HL-60/S4 treated with phorbol 12-myristate 13-acetate at 8.2 ng/mL for 4 days and 3 days (cell line): ENCODE measurements at regions not wholly inside any gene's neighbourhood (a gene's known extent, or its start where the extent isn't known, plus 50 kb on each side); places are given as distances from the start of the nearest gene placed in this dataset.
"Not testable (repeated sequence)": the region's sequence is repeated elsewhere in the genome, so short reads cannot be mapped to it uniquely, and the experiment has no call there.

Source experiments
- in situ Hi-C: fragments of 300-500 bp; cut with MboI; formaldehyde crosslinking; loops from 2 replicates; pipeline ENCODE4 v1.15.0; 2022; ENCODE audit warnings: low sequenced_read_pairs

DNA sequence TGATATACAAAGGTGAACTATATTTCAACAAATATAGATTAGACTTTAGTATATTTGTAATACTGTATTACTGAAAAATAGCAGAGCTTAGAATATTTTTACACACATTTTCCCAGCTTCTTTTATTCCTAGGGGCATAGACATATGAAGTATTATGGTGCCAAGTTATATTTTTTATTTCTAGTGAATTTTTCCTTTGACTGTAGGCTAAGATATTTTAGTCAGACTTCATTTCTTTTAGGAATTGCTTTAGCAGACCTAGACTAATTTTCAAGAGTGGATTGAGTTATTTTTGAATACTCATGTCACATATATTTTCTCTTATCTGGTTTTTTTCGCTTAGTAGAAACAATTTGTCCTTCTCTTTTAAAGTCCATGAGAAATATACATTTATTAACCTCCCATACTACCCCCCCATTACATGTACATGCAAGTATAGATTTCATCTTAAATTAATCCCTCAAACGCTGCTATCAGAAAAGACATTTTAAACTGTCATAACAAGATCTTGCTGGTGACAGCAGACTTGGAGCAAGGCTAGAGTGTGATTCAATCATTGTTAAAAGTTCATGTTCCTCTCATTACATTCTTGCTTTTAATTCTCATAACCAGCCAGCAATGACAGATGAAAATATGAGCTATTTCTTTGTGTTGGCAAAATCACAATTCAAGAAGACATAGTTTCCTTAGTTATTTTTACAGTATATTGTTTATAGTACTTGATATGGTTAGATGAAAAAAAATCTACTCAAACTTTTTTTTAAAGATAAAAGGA, 456.1 kb downstream of the AEBP2 start:
- in situ Hi-C loops, result no loop called here

DNA sequence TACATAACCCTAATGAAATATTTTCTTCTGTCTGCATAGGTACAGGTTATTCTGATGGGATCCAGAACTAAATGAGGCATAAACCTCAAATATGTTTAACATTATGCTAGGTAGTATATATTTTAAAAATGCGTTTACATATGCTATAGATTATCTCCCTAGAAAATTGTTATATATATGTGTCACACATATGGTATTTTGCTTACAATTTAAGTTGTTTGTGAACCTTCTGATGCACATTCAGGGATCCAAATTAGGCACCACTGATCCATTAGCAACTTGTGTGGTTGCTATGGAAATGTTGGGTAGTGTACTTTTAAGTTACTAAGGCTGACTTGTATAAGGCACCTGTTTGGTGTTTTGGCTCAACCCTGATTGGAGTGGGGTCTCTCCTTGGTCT, 456.7 kb downstream of the AEBP2 start:
- in situ Hi-C loops, result no loop called here

DNA sequence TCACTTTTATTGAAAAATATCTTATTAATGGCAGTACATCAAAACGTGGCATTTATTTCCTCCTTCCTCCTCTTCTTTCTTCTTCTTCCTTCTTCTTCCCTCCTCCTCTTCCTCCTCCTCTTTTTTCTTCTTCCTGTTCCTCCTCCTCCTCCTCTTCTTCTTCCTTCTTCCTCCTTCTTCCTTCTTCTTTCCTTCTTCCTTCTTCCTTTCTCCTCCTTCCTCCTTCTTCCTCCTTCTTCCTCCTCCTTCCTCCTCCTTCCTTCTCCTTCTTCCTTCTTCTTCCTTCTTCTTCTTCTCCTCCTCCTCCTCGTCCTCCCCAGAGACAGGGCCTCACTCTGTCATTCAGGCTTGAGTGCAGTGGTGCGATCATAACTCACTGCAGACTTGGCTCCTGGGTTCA, 457.2 kb downstream of the AEBP2 start:
- in situ Hi-C loops, result no loop called here

DNA sequence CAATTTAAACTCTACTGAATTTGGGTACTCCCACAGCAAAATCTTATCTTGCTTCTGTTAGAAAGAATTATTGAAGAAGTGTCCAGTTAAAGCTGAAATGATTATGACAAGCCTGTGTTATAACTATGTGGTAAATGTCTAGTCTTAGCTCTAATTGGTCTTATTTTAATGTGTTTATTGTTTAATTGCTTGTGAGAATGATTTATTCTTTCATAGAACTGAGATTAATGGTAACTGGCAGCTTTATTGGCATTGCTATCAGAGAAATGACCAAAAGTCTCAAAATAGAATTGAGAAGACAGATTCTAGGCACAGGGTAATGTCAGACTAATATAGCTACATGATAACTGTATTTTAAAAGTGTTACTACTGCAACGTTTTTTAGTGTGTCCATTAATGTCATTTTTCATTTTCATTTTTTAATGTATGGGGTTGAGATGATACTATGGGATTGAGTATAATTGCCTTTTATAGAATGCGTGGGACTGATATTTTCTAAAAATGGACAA, 458.7 kb downstream of the AEBP2 start:
- in situ Hi-C loops, result no loop called here

DNA sequence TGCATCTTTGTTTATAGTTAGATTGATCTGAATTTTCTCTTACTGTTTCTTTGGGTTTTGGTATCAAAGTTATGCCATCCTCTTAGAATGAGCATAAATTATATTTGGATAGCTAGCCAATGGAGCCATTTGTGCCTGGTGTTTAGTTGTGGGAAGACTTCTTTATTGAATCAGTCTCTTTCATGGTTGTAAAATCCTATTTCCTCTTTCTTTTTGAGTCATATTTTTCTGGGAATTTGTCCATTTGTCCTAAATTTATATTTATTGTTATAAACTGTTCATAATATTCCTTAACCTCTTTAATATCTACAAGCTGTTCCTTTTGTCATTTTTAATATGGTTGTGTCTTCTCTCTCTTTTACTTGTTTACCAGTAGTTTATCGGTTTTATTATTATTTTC, 462.5 kb downstream of the AEBP2 start:
- in situ Hi-C loops, result no loop called here

DNA sequence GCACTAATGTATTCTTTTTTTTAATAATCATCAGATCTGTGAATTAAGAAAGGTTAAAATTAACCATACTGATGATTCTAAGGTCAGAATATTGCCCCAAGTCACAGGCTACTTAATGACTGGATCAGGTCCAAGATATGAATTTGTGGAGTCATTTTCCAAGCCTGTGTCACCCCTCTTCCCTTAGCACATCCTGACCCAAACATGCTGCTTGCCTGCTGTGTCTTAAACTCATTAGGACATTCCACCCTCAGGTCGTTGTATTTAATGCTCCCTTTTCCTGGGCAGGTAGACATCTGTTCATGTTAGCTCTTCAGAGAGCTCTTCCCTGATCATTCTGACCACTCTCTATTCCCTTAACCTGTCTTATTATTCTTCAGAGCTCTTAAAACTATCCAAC, 463.5 kb upstream of the PDE3A start:
- in situ Hi-C loops, result no loop called here

DNA sequence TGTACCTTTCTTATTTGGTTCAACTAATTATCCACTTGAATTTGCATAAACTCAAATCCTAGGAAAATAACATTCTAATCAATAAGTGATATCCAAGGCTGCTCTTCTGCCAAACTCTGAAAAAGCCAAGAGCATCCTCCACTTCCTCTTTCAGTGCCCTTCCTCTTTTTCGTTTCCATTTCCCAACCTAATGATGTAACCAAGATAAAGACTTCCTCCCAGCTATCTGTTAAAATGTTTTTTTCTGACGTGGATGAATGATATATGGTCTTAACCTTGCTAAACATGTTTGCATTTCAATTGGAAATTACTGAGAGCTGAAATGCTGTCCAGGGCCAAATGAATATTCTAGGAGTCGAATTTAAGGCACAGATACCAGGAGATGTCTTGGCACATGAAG, 459.5 kb upstream of the PDE3A start:
- in situ Hi-C loops, result no loop called here

DNA sequence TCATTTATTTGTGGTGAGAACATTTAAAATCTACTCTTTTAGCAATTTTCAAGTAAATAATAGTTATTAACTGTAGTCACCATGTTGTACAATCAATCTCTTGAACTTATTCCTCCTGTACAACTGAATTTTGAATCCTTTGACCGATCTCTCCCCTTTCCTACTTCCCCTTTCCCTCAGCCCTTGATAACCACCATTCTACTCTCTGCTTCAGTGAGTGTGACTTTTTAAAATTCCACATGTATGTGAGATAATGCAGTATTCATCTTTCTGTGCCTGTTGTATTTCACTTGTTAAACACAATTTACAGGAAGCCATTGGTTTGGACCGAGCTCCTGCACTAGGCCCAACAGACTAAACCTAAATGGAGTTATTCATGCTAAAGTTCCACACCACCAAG, 458.9 kb upstream of the PDE3A start:
- in situ Hi-C loops, result no loop called here

DNA sequence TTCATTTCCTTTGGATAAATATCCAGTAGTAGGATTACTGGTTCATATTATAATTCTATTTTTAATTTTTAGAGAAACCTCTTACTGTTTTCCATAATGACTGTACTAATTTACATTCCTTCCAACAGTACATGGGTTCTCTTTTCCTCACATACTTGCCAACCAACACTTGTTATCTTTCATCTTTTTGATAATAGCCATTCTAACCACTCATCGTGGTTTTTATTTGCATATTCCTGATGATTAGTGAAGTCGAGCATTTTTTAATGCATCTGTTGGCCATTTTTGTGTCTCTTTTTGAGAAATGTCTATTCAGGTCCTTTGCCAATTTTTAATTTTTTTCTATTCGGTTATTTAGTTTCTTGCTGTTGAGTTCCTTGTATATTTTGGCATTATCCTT, 457.7 kb upstream of the PDE3A start:
- in situ Hi-C loops, result no loop called here

DNA sequence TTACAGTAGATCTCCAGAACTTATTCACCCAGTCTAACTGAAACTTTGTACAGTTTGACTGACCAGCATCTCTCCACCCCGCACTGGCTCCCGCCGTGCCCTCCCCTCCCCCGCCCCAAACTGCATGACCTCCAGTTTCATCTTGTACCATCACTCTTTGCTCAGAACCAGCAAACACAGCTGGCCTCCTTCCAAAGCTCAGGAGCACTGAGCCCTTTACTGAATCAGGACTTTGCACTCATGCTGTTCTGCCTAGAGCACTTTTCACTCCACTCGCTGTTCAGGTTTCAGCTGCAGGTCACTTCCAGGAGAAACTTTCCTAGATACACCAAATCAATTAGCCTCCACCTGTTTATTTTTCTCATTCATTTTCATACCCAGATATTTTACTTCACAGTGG, 455.3 kb upstream of the PDE3A start:
- in situ Hi-C loops, result no loop called here

DNA sequence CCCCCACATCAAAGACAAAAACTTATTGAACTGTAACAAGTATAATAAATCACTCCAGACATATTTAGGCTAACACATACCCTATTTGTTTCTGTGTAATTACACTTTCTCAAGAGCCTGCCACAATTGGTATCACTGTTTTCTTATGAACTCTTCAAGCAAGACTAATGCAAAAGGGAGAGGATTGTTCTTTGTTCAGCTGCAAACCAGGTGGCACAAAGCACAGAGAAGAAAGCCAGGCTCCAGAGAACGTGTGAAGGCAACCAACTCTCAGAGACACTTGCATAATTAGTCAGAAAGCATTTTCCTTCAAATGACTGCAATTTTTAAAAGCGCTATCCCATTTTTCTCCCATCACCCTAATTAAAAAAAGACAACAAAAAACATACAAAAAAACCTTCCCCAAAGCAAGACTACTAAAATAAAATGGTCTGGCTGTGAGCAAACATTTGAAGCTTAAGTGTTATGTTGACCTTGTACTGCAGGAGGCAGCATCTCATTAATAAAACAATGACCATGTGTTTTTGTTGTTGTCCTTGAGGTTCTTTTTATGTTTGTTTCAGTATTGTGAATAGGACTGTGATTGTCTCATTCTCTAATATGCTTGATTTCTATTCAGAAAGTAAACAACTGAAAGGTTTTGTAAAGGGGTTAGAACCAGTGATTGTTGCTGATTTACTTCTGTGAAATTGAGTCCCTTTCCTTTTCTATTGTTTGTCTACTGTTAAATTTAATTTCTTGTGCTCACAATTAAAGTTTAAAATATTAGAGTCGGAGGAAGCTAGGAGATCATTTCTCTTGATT, 452.7 kb upstream of the PDE3A start:
- in situ Hi-C loops, result no loop called here

DNA sequence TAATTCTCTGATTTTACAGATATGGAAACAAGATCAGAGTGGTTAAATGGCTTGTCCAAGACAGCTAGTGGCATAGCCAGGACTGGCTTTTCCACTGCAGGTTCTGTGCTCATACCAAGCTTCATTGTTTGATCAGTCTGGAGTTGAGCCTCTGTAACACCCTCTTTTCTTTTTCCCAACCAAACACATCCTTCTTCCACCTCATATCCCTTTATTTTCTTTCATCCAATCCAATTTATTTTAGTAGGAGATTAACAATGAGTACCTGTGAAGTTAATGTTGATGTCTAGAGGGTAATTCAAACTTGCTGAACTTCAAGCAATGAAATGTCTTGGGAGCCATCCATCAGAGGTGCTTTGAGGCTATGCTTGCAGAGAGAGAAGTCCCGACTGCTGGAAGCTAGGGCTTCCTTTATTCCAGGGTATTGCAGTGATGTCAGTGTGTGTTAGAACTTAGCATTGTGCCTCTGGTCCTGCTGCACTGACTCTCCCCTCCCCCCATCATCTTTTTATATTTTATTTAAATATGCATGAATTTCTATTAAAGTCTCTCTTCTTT, 452.1 kb upstream of the PDE3A start:
- in situ Hi-C loops, result no loop called here

DNA sequence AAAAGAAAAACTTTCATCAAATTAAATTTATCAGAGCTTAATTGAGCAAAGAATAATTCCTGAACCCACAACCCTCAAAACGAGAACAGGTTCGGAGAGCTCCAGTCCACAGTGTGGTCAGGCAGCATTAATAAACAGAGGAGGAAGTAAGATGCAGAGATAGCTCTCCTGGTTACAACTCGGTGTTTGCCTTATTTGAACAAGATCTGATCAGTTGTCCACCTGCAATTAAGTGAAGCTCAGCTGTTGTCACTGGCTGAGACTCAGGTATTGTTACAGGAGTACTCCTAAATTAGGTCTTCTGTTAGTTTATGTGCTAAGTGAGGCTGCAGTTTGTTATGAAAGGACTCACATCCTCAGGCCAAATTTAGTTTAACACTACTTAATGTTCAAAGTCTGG, 451.4 kb upstream of the PDE3A start:
- in situ Hi-C loops, result no loop called here

DNA sequence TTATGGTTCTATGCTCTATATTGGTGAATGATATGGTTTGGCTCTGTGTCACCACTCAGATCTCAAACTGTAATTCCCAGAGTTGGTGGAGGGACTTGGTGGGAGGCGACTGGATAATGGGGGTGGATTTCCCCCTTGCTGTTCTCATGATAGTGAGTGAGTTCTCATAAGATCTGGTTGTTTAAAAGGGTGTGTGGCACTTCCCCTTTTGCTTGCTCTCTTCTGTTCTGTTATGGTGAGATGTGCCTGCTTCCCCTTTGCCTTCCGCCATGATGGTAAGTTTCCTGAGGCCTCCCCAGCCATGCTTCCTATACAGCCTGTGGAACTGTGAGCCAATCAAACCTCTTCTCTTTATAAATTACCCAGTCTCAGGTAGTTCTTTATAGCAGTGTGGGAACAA, 446.6 kb upstream of the PDE3A start:
- in situ Hi-C loops, result not testable (repeated sequence)

DNA sequence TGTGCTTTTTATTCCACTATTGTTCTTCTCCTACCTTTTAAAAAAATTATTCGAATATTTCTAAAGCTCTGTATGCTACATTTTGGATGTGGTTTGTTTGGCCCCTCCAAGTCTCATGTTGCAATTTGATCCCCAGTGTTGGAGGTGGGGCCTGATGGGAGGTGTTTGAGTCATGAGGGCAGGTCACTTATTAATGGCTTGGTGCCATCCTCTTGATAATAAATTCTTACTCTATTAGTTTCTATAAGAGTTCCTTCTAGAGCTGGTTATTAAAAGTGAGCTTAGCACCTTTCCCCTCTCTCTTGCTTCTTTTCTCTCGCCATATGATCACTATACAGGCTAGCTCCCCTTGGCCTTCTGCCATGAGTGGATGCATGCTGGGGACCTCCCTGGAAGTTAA, 445.6 kb upstream of the PDE3A start:
- in situ Hi-C loops, result no loop called here

DNA sequence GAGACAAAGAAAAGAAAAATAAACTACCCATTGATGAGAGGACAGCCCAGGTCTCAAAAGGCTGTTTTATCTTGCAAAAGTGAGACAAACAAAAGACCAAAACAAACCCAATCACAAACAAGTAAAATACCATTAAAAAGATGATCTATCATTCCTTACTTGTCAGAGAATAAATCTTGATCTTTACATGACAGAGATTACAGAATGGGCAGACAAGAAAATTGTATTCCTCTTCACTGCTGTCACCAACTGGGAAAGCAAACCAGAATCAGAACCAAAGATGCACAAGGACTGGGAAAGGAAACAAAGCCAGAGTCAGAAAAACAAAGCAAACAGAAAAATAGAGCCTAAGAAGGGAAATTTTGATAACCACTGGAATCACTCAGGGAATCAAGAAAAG, 444.0 kb upstream of the PDE3A start:
- in situ Hi-C loops, result no loop called here

DNA sequence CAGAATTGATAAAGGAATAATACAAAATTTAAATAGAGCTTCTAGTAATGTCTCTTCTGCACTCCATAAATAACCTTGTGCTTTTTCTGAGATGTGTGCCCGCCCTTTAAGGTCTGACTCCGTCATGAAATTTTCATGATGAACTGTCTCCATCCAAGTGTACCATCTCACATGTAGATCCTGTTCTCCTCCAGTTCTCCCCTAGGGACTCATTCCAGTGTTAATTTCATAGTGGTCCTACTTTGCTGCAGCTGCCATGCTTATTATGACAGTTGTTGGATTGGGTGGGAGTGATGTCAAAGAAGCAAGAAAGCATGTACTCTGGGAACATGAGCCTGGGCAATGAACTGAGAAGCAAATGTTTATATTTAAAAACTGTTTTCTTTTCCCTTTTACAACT, 442.5 kb upstream of the PDE3A start:
- in situ Hi-C loops, result no loop called here

DNA sequence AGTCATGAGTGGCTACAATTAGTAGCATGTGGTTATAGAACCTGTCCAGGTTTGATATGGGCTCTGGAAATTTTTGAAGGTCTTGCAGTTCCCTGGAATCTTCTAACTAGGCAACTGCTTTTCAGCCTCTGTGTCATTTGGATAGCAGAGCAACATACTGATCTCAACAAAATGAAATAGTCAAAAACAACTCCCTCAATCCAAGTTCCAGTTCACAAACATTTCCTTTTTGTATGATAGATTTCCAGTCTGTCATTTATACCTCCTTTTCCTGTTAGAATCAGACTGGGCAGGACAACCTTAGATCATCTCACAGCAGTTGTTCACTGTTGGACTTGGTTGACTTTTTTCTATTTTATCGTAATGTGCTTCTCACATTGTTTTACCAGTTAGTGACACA, 442.1 kb upstream of the PDE3A start:
- in situ Hi-C loops, result no loop called here

DNA sequence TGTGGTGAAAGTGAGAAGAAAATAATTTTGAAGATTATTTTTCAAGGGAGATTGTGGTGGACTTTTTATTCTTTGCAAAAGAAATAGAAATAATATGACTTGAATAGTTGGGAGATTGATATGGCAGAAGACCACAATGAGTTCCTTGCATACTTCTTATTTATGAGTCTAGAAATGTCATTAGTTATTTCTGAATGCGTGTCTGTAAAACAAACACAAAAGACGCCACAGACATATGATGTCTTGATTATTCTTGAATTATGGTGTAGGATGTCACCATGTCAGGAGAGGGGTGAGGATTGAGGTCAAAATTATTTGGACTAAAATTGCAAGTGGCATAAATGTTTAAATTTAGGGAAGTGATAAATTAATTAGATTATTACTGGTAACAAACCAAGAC, 440.7 kb upstream of the PDE3A start:
- in situ Hi-C loops, result no loop called here

DNA sequence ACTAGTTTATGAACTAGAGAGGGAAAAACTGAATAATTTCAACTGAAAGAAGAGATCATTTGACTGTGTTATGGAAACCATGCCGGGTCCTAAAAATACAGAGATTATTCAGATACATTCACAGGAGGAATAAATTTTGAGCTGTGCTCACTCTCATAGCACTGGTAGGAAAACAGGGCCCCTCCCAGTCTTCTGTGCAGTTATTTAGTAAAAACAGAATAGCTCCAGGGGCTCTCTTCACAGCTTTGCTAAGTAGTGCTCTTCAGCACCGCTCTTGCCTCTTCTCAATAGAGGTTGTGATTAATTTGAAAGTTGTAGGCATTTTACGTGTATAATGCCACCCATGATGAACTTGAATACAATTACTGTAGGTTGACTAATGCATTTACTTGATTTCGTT, 435.9 kb upstream of the PDE3A start:
- in situ Hi-C loops, result no loop called here

DNA sequence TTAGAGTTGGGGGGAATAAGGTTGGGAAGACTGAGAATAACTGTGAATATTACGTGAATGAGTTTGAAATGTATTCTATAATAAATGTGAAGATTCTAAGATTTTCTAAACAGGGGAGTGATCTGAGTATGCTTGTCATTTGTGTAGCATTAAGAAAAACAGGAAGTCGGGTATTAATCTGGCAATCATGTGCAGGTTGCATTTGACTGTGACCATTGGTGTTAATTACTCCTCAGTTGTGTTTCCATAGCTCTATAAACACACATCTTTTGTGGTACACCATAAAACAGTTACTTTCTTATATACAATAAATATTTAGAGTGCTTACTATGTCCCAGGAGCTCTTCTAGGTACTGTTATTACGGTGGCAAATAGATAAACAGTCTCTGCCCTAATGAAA, 434.4 kb upstream of the PDE3A start:
- in situ Hi-C loops, result no loop called here

DNA sequence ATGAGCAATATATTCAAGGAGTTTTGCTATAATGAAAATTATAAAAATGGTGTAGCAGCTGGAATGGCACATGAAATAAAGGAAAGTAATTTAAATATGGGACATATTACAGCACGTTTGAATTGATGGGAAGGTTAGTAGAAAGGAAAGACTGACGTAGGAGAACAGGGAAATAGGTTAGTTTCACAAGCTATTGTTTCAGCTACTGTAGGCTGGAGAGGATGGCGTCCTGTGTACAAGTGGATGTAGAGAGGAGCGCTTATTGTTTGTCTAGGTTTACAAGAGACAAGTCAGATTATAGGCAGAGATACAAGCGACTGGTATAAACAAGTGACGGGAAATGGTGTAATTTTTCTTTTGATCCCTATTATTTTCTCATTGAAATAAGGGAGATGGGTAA, 431.2 kb upstream of the PDE3A start:
- in situ Hi-C loops, result no loop called here
